GM10266 (cell line): ENCODE measurements at regions not wholly inside any gene's neighbourhood (a gene's known extent, or its start where the extent isn't known, plus 50 kb on each side); places are given as distances from the start of the nearest gene placed in this dataset.

Experiments
- DNase-seq: peaks from one replicate; pipeline ENCODE4 v3.0.0; 2012; ENCODE audit errors: extremely low spot score
- CTCF ChIP-seq: IDR thresholded peaks from 2 replicates; pipeline ENCODE4 v1.5.1; 2012; ENCODE audit warnings: mild to moderate bottlenecking, low read depth; ENCODE audit not compliant: control insufficient read depth, insufficient read depth; ENCODE audit errors: missing control alignments

DNA sequence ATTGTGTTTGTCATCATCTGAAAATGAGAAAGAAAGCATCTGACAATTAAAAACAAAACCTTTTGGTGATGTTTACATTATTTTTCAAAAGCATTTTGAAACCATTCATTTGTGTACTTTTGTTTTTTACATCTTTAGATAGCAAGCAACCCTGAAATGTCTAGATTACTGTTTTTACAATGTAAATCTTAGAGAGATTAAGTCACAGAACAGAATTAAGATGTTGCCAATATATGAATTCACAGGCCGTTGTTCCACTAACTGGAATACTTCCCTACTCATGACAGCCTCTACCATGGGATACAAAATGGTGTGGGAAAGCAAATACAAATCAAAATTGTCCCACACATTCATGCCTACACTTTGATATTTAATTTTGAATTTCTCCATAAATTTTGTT lies 480.0 kb upstream of the ZEB2 start:
- no peak for DNase-seq
- TF ChIP-seq CTCF = no peak

- TF ChIP-seq CTCF = no peak
- DNase-seq = no peak
Measured at GRCh38 chr2:144999071-144999875, 479.4 kb upstream of the ZEB2 start.

- DNase-seq = no peak
- no peak for TF ChIP-seq CTCF
Measured at GRCh38 chr2:144998435-144998834, 478.5 kb upstream of the ZEB2 start.

DNA sequence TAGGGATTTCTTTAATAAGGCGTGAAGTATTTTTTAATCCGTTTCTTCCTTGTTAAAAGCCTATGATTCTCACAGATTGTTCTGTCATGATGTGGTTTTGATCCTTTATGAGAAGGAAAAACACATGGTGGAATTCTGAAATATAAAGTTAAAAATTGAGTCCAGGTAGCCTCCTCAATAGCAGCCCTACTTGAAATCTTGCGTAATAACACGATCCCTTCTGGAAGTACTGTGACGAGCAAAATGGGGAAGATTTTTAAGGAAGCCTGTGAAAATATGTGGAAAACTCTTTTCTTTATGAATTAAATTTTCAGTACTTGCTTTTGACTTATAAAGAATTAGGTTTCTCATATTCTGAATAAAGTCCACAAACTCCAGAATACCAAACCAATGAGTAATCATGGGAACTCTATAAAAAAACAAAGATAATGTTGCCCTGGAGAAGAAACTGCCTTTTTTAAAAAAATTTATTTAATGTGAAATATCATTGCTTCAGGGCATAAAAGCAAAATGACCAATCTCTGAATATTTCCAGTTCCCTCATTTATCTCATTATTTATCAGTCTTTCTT lies 476.4 kb upstream of the ZEB2 start:
- DNase-seq = no peak
- no peak for TF ChIP-seq CTCF

GRCh38 chr2:144995482-144995881 lies 475.6 kb upstream of the ZEB2 start:
- TF ChIP-seq CTCF = no peak
- DNase-seq = no peak

GRCh38 chr2:144990661-144991060 lies 470.7 kb upstream of the ZEB2 start:
- no peak for DNase-seq
- no peak for TF ChIP-seq CTCF

- no peak for DNase-seq
- no peak for TF ChIP-seq CTCF
Measured at GRCh38 chr2:144989579-144990270, 469.8 kb upstream of the ZEB2 start.
